K562 (cell line): ENCODE measurements at regions not wholly inside any gene's neighbourhood (a gene's known extent, or its start where the extent isn't known, plus 50 kb on each side); places are given as distances from the start of the nearest gene placed in this dataset.

ENCODE experiments used
- ATAC-seq: fragments of 200-7000 bp; cut with Tn5 transposase; 3 replicates; pipeline ENCODE4 v1.9.1; 2020; ENCODE audit warnings: moderate library complexity
- BruUV-seq: library from RNA; stranded (reverse); fragments of 400-500 nt; replicated peaks from 2 replicates; lab custom pipeline; 2021; lab: Mats Ljungman, UMichigan
- CTCF ChIA-PET: fragments of 300-600 bp; formaldehyde crosslinking; extraction: SDS; loops from one replicate; lab custom pipeline; 2021; ENCODE audit warnings: low intra/inter-chr PET ratio; lab: Yijun Ruan, JAX
- POLR2A ChIA-PET: fragments of 300-600, 350-650 bp; sonication (Branson Sonifier 250); formaldehyde crosslinking; extraction: SDS; loops from one replicate; lab custom pipeline; 2021; ENCODE audit warnings: antibody characterized with exemption, inconsistent platforms; lab: Yijun Ruan, JAX
- DNase-seq, 4 experiments: peaks; one replicate each; pipeline versions ENCODE4 v3.0.0 to v3.0.0-alpha.2; 2011 to 2018; ENCODE audit warnings: low spot score in 3 of 4, mixed read lengths in 3 of 4; ENCODE audit errors: extremely low read depth in 1 of 4
- FAIRE-seq: peaks from 2 replicates; lab custom pipeline; 2011; peaks lifted over from hg19 to GRCh38; lab: Jason Lieb, UNC
- H2AFZ ChIP-seq: 2 replicates; pipeline ENCODE4 v1.6.0; 2011; ENCODE audit warnings: low read depth, low read length, control low read depth, inconsistent platforms
- H3K27ac ChIP-seq: fragments of 200-600 bp; 3 replicates; pipeline ENCODE4 v1.8.0; 2011; ENCODE audit warnings: low read depth, mild to moderate bottlenecking, control low read depth, inconsistent platforms, low read length, moderate library complexity, mixed read lengths; ENCODE audit errors: extremely low read depth
- H3K27me3 ChIP-seq, 2 experiments: fragments of 300-600 bp in 1 of 2; 2 replicates in 1 of 2; 3 replicates in 1 of 2; pipeline versions ENCODE4 v1.6.0 to v1.8.0; 2011; ENCODE audit warnings: inconsistent platforms in 2 of 2, low read length in 2 of 2, mild to moderate bottlenecking in 1 of 2, mixed read lengths in 1 of 2, moderate library complexity in 1 of 2; ENCODE audit not compliant: control insufficient read depth in 2 of 2, insufficient read depth in 2 of 2
- H3K36me3 ChIP-seq: fragments of 300-600 bp; 3 replicates; pipeline ENCODE4 v1.8.0; 2011; ENCODE audit warnings: mild to moderate bottlenecking, low read length, inconsistent platforms; ENCODE audit not compliant: control insufficient read depth, insufficient read depth
- H3K4me1 ChIP-seq, 2 experiments: fragments of 200-600 bp in 1 of 2; replicated peaks in 1 of 2; 2 replicates in 1 of 2; 3 replicates in 1 of 2; pipeline versions ENCODE4 v1.5.1 to v1.8.0; 2011; ENCODE audit warnings: inconsistent platforms in 2 of 2, low read length in 2 of 2, mild to moderate bottlenecking in 1 of 2, mixed read lengths in 1 of 2, moderate library complexity in 1 of 2; ENCODE audit not compliant: control insufficient read depth in 2 of 2, insufficient read depth in 2 of 2
- H3K4me2 ChIP-seq: 2 replicates; pipeline ENCODE4 v1.6.1; 2011; ENCODE audit warnings: low read length, control low read depth, inconsistent platforms, mixed read lengths; ENCODE audit not compliant: insufficient read depth
- H3K4me3 ChIP-seq: fragments of 200-600 bp; sonication (generic), shearing (Covaris generic); 2 replicates; pipeline ENCODE4 v1.5.1; 2016; ENCODE audit warnings: control low read depth, inconsistent platforms
- H3K79me2 ChIP-seq: fragments of 200-600 bp; 3 replicates; pipeline ENCODE4 v1.8.0; 2011; ENCODE audit warnings: low read length, inconsistent platforms; ENCODE audit not compliant: control insufficient read depth, insufficient read depth
- H3K9ac ChIP-seq, 2 experiments: 2 replicates each; pipeline versions ENCODE4 v1.6.0 to v1.6.1; 2011; ENCODE audit warnings: low read depth in 2 of 2, low read length in 2 of 2, control low read depth in 1 of 2, inconsistent platforms in 1 of 2, mild to moderate bottlenecking in 1 of 2, mixed read lengths in 1 of 2; ENCODE audit not compliant: insufficient read depth in 1 of 2
- H3K9me1 ChIP-seq: one replicate; pipeline ENCODE4 v1.6.0; 2011; ENCODE audit warnings: inconsistent platforms, mild to moderate bottlenecking, low read length, moderate library complexity; ENCODE audit not compliant: control insufficient read depth, insufficient read depth
- H3K9me3 ChIP-seq: replicated peaks from 2 replicates; pipeline ENCODE4 v1.5.1; 2011; ENCODE audit warnings: low read depth, low read length, inconsistent platforms; ENCODE audit not compliant: control insufficient read depth, insufficient read depth
- H4K20me1 ChIP-seq: replicated peaks from 2 replicates; pipeline ENCODE4 v1.6.1; 2011; ENCODE audit warnings: low read length, inconsistent platforms, mixed read lengths; ENCODE audit not compliant: control insufficient read depth, insufficient read depth
- CEBPB ChIP-seq: fragments of 450-650 bp; IDR thresholded peaks from 2 replicates; pipeline ENCODE4 v1.6.1; 2016; ENCODE audit warnings: missing genetic modification characterization, missing compliant biosample characterization
- CEBPG ChIP-seq, 3 experiments: fragments of 200-800 bp in 1 of 3; sonication (Bioruptor generic) in 1 of 3; sonication (generic) in 1 of 3; formaldehyde crosslinking in 1 of 3; IDR thresholded peaks in 2 of 3; conservative IDR thresholded peaks in 1 of 3; 2 replicates each; pipeline versions ENCODE4 v1.6.1 to v1.8.0; 2016 to 2022; ENCODE audit warnings: missing compliant biosample characterization in 2 of 3, missing genetic modification characterization in 2 of 3, mild to moderate bottlenecking in 1 of 3, missing genetic modification reagents in 1 of 3
- RBM25 ChIP-seq: fragments of 200-400 bp; formaldehyde crosslinking; IDR thresholded peaks from 2 replicates; pipeline ENCODE4 v1.6.1; 2018; ENCODE audit warnings: low read length, low read depth, moderate library complexity; ENCODE audit not compliant: severe bottlenecking
- STAG1 ChIP-seq: sonication (generic); formaldehyde crosslinking; IDR thresholded peaks from 2 replicates; pipeline ENCODE4 v1.5.0; 2020; ENCODE audit warnings: missing genetic modification reagents, borderline replicate concordance
- TEAD1 ChIP-seq, 2 experiments: fragments of 450-650 bp in 1 of 2; sonication (generic) in 1 of 2; formaldehyde crosslinking; IDR thresholded peaks; 2 replicates each; pipeline versions ENCODE4 v1.4.0 to v1.8.0; 2020 to 2022; ENCODE audit warnings: mild to moderate bottlenecking in 2 of 2, missing genetic modification reagents in 1 of 2
- ZSCAN32 ChIP-seq: fragments of 450-650 bp; formaldehyde crosslinking; IDR thresholded peaks from 2 replicates; pipeline ENCODE4 v1.4.0; 2020; ENCODE audit warnings: mild to moderate bottlenecking, moderate library complexity
- WGBS: fragments of 100-300 bp; shearing (Covaris generic); methylation state at CpG from one replicate; pipeline ENCODE4 v1.1.6; 2016; ENCODE audit warnings: low coverage, mixed read lengths; ENCODE audit not compliant: insufficient coverage; ENCODE audit errors: missing lambda C conversion rate; 5-methylcytosine and 5-hydroxymethylcytosine counted together
- in situ Hi-C: fragments of 300-500 bp; cut with MboI; formaldehyde crosslinking; loops from 4 replicates; pipeline ENCODE4 v1.15.0; 2018; ENCODE audit warnings: inconsistent platforms, mixed read lengths
- intact Hi-C: fragments of 100-400 bp; cut with micrococcal nuclease; formaldehyde crosslinking; loops from 2 replicates; pipeline ENCODE4 v1.14.2; 2022
- TF ChIP-seq, protein P1 (sequence below), 2 experiments: fragments of 450-650 bp in 1 of 2; sonication (generic) in 1 of 2; formaldehyde crosslinking in 1 of 2; IDR thresholded peaks in 1 of 2; conservative IDR thresholded peaks in 1 of 2; 2 replicates each; pipeline versions ENCODE4 v1.6.1 to v1.8.1; 2016 to 2023; ENCODE audit warnings: mild to moderate bottlenecking in 2 of 2, moderate library complexity in 2 of 2, inconsistent platforms in 1 of 2, missing genetic modification reagents in 1 of 2
- TF ChIP-seq, protein P2 (sequence below): fragments of 450-650 bp; formaldehyde crosslinking; IDR thresholded peaks from 2 replicates; pipeline ENCODE4 v1.4.0; 2022; ENCODE audit warnings: mild to moderate bottlenecking, moderate library complexity

DNA sequence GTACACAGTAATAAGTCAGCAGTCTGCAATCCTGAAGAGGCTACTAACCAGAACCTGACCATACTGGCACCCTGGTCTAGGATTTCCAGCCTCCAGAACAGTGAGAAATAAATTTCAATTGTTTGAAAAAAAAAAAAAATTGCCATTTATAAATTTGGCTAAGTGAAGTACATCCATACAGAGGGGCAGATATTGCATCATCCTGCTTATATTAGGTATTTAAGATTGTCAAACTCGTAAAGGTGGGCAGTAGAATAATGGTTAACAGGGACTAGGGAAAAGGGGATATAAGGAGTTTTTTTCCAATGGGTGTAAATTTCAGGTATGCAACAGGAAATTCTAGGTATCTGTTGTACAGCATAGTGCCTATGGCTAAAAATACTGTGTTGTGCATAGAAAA, 1250.9 kb downstream of the BRINP3 start:
- no peaks in the 10 kb centered on the region; the same call in 1 of the 2 replicates for H3K9me3 ChIP-seq
- no peaks in the 10 kb centered on the region for H4K20me1 ChIP-seq
- H3K4me2 ChIP-seq = no peak overlapping the region
- BruUV-seq = no TSS peak
- no peak overlapping the region for H2AFZ ChIP-seq
- TF ChIP-seq CEBPB = 0 out of 2 replicates have a peak, but pooled peaks have one; percentile 17
- TF ChIP-seq, protein P1, sequence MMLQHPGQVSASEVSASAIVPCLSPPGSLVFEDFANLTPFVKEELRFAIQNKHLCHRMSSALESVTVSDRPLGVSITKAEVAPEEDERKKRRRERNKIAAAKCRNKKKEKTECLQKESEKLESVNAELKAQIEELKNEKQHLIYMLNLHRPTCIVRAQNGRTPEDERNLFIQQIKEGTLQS (IDR thresholded peaks at IDR 0.05) = peak; percentile 41; the same call in 1 of the 2 replicates
- TF ChIP-seq, protein P1 (CRISPR knock-in tag; conservative IDR thresholded peaks at IDR 0.05) = no peak
- 0 out of 2 replicates have a peak, but pooled peaks have one; percentile 62 for TF ChIP-seq ZSCAN32 (CRISPR knock-in tag)
- no peak for TF ChIP-seq TEAD1 (CRISPR knock-in tag; IDR thresholded peaks at IDR 0.05)
- TF ChIP-seq RBM25 = no peak
- TF ChIP-seq CEBPG (CRISPR knock-in tag; IDR thresholded peaks at IDR 0.05) = no peak
- TF ChIP-seq CEBPG (tag; conservative IDR thresholded peaks at IDR 0.05 in 1 of 2, IDR thresholded peaks at IDR 0.05 in 1 of 2) = peak in 1 of 2 experiments; percentile 77; a peak in 3 of 4 replicates
- TF ChIP-seq, protein P2, sequence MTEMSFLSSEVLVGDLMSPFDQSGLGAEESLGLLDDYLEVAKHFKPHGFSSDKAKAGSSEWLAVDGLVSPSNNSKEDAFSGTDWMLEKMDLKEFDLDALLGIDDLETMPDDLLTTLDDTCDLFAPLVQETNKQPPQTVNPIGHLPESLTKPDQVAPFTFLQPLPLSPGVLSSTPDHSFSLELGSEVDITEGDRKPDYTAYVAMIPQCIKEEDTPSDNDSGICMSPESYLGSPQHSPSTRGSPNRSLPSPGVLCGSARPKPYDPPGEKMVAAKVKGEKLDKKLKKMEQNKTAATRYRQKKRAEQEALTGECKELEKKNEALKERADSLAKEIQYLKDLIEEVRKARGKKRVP (CRISPR knock-in tag) = peak; percentile 56; the same call in 1 of the 2 replicates
- TF ChIP-seq STAG1 (CRISPR knock-in tag) = no peak
- TF ChIP-seq, all 486 proteins: peak for 5
- no peak for ATAC-seq
- Histone ChIP-seq H3K4me1 (no peaks in the 10 kb centered on the region), H3K9ac (no peak overlapping the region), H3K36me3 (no peaks in the 10 kb centered on the region), H3K27me3 (no peaks in the 10 kb centered on the region), H3K9me1 (no peaks in the 10 kb centered on the region), H3K4me3 (no peak overlapping the region), H3K27ac (no peak overlapping the region), H3K79me2 (no peaks in the 10 kb centered on the region)
- POLR2A ChIA-PET = no interaction called here
- DNase-seq = no peak
- in situ Hi-C loops = no loop called here
- intact Hi-C loops = no loop called here
- CTCF ChIA-PET = no interaction called here
- 29% methylated on average over 1 of the region's 1 CpG for WGBS
- FAIRE-seq = no peak
